ENCODE measurements at regions not wholly inside any gene's neighbourhood (a gene's known extent, or its start where the extent isn't known, plus 50 kb on each side); places are given as distances from the start of the nearest gene placed in this dataset.

GRCh38 chr2:122596598-122596997 lies 841.1 kb downstream of the TSN start:
- Histone ChIP-seq H3K27ac (ENCODE audit: extremely low read depth, low read depth, low read length) (no peak overlapping the region), H3K36me3 (ENCODE audit: control insufficient read depth in 2 of 2, insufficient read depth in 1 of 2, low read length in 2 of 2) (no peaks in the 10 kb centered on the region), H3K4me3 (ENCODE audit: low read depth, low read length) (no peak overlapping the region), H3K9me3 (ENCODE audit: control insufficient read depth, insufficient read depth, low read depth, low read length) (no peaks in the 10 kb centered on the region), H3K4me1 (ENCODE audit: control insufficient read depth, insufficient read depth, low read length) (no peaks in the 10 kb centered on the region)
- POLR2A ChIA-PET = no interaction called here
- CTCF ChIA-PET = no interaction called here
- TF ChIP-seq PRDM2 (tag by site-specific recombination; IDR thresholded peaks at IDR 0.05; ENCODE audit: borderline replicate concordance) (no peak), ZBTB21 (tag by site-specific recombination; IDR thresholded peaks at IDR 0.05) (no peak), ZNF768 (tag by site-specific recombination; IDR thresholded peaks at IDR 0.05) (no peak), WT1 (tag by site-specific recombination; IDR thresholded peaks at IDR 0.05) (no peak), ZFP3 (tag by site-specific recombination; IDR thresholded peaks at IDR 0.05; ENCODE audit: low read depth) (no peak), ZNF404 (tag by site-specific recombination; IDR thresholded peaks at IDR 0.05) (no peak), ZNF521 (tag by site-specific recombination; IDR thresholded peaks at IDR 0.05) (no peak), ZFP37 (tag by site-specific recombination; IDR thresholded peaks at IDR 0.05) (no peak), SETDB1 (IDR thresholded peaks at IDR 0.05; ENCODE audit: insufficient read length, low read length) (no peak), ZNF132 (tag by site-specific recombination; IDR thresholded peaks at IDR 0.05; ENCODE audit: borderline replicate concordance) (no peak), ZSCAN16 (tag by site-specific recombination; IDR thresholded peaks at IDR 0.05) (no peak), ZNF704 (tag by site-specific recombination; IDR thresholded peaks at IDR 0.05) (no peak), ZNF501 (tag by site-specific recombination; IDR thresholded peaks at IDR 0.05) (no peak), ZNF121 (tag by site-specific recombination; IDR thresholded peaks at IDR 0.05) (no peak), ZNF266 (tag by site-specific recombination; IDR thresholded peaks at IDR 0.05; ENCODE audit: low read depth) (no peak), KLF17 (tag by site-specific recombination; IDR thresholded peaks at IDR 0.05) (no peak)

GRCh38 chr2:122598784-122599183 lies 843.3 kb downstream of the TSN start:
- Histone ChIP-seq H3K4me1 (ENCODE audit: control insufficient read depth, insufficient read depth, low read length) (no peaks in the 10 kb centered on the region), H3K9me3 (ENCODE audit: control insufficient read depth, insufficient read depth, low read depth, low read length) (no peaks in the 10 kb centered on the region), H3K27ac (ENCODE audit: extremely low read depth, low read depth, low read length) (no peak overlapping the region), H3K36me3 (ENCODE audit: control insufficient read depth in 2 of 2, insufficient read depth in 1 of 2, low read length in 2 of 2) (no peaks in the 10 kb centered on the region), H3K4me3 (ENCODE audit: low read depth, low read length) (no peak overlapping the region)
- ChIA-PET POLR2A (no interaction called here), CTCF (no interaction called here)
- TF ChIP-seq HOXC10 (CRISPR knock-in tag; IDR thresholded peaks at IDR 0.05) (no peak), ZNF391 (tag by site-specific recombination; IDR thresholded peaks at IDR 0.05; ENCODE audit: borderline replicate concordance, low read depth) (no peak), ZBTB11 (tag by site-specific recombination; conservative IDR thresholded peaks at IDR 0.05; ENCODE audit: low read depth) (no peak), PBX3 (CRISPR knock-in tag; IDR thresholded peaks at IDR 0.05) (no peak), ZBTB44 (tag by site-specific recombination; IDR thresholded peaks at IDR 0.05) (no peak), ZNF248 (tag by site-specific recombination; IDR thresholded peaks at IDR 0.05) (no peak)
